ENCODE measurements at regions not wholly inside any gene's neighbourhood (a gene's known extent, or its start where the extent isn't known, plus 50 kb on each side); places are given as distances from the start of the nearest gene placed in this dataset.

- TF ChIP-seq TAF1 (IDR thresholded peaks at IDR 0.05; ENCODE audit: borderline replicate concordance, insufficient read depth, low read length), result no peak
- TF ChIP-seq POLR2AphosphoS5 (IDR thresholded peaks at IDR 0.05; ENCODE audit: low read depth, low read length), result no peak
- no peak for TF ChIP-seq SIN3A (IDR thresholded peaks at IDR 0.05; ENCODE audit: borderline replicate concordance, insufficient read depth, low read length)
- no peak for TF ChIP-seq REST (IDR thresholded peaks at IDR 0.05; ENCODE audit: insufficient read depth in 1 of 2, low read depth in 2 of 2, low read length in 2 of 2)
- TF ChIP-seq FOXP2 (optimal IDR thresholded peaks at IDR 0.05; ENCODE audit: borderline replicate concordance, extremely low read depth, extremely low read length, insufficient read depth), result no peak
Observed at GRCh38 chr6:93549868-93550267, 130.5 kb upstream of the EPHA7 start.

Measured in PFSK-1 (cell line).